NCI-H69 (cell line): ENCODE measurements at regions not wholly inside any gene's neighbourhood (a gene's known extent, or its start where the extent isn't known, plus 50 kb on each side); places are given as distances from the start of the nearest gene placed in this dataset.

Experiments used
- DNase-seq: peaks from one replicate; lab custom pipeline; 2025; lab: John Stamatoyannopoulos, UW

DNA sequence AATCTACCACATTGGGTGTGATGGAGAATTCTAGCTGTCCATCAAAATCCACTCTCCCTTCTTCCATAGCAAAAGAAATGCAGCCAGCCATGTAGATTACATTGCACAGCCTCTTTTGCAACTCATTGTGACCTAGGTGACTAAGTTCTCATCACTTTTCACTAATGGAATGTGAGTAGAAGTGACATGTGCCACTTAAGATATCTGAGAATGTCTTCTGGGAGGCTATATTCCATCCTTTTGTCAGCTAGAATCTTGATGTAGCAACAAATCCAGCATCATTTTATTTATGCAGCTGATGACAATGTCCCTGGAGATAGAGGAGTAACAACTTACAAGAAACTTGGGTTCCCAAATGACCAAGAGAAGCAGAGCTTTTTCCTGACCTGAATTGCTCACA lies 61.5 kb upstream of the API5 start:
- no peak for DNase-seq

DNA sequence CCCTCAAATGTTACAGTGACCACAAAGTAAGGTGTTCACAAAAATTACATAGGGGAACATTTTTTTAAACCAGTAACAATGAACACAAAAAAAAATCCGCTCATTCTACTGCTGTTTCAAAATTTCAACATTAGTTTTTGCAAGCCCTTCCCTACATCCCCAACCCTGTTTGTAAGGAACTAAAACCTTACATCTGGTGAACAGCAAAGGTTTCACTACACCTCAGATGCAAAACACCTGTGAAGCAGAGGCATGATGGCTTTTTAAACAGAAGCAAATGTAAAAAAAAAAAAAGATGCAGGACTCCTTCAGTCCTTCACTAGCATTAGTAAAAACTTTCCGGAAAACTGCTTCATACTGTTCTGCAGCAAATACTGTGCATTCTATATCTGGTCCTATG lies 50.0 kb upstream of the API5 start:
- DNase-seq, result no peak
